ENCODE measurements at regions not wholly inside any gene's neighbourhood (a gene's known extent, or its start where the extent isn't known, plus 50 kb on each side); places are given as distances from the start of the nearest gene placed in this dataset.

GRCh38 chr2:240227538-240228428 lies 87.3 kb upstream of the OTOS start:
- H3K9me3 Mint-ChIP-seq = peaks cover 7 to 20% (median 17%) of the 10 kb centered on the region in 3 donors
- peaks cover 0 to 4% (median 0%) of the 10 kb centered on the region in 3 donors for H3K4me1 Mint-ChIP-seq
- peaks cover 21% of the 10 kb centered on the region for H3K27me3 Mint-ChIP-seq
- H3K27ac Mint-ChIP-seq = no peak overlapping the region
- H3K36me3 Mint-ChIP-seq = peaks cover 2% of the 10 kb centered on the region
- H3K4me3 Mint-ChIP-seq = no peak overlapping the region

GRCh38 chr2:240229005-240229404 lies 88.5 kb upstream of the OTOS start:
- Mint-ChIP-seq H3K4me3 (no peak overlapping the region), H3K27me3 (peaks cover 18% of the 10 kb centered on the region), H3K36me3 (peaks cover 2% of the 10 kb centered on the region), H3K27ac (no peak overlapping the region), H3K4me1 (peaks cover 0 to 4% (median 0%) of the 10 kb centered on the region in 3 donors), H3K9me3 (peaks cover 7 to 17% (median 16%) of the 10 kb centered on the region in 3 donors)

- H3K27ac Mint-ChIP-seq = no peak overlapping the region
- H3K4me1 Mint-ChIP-seq = peaks cover 0 to 4% (median 0%) of the 10 kb centered on the region in 3 donors
- peaks cover 13% of the 10 kb centered on the region for H3K27me3 Mint-ChIP-seq
- H3K9me3 Mint-ChIP-seq = peaks cover 7 to 17% (median 16%) of the 10 kb centered on the region in 3 donors
- H3K36me3 Mint-ChIP-seq = peaks cover 2% of the 10 kb centered on the region
- peak overlapping the region in 1 of 4 donors; percentile 34 for H3K4me3 Mint-ChIP-seq
These were observed 89.3 kb upstream of the OTOS start for GRCh38 chr2:240229603-240230235.

GRCh38 chr2:240230291-240230931 lies 90.0 kb upstream of the OTOS start:
- peaks cover 13% of the 10 kb centered on the region for H3K27me3 Mint-ChIP-seq
- no peak overlapping the region for H3K27ac Mint-ChIP-seq
- peak overlapping the region in 1 of 4 donors; percentile 68 for H3K4me3 Mint-ChIP-seq
- H3K9me3 Mint-ChIP-seq = peaks cover 7 to 17% (median 16%) of the 10 kb centered on the region in 3 donors
- H3K36me3 Mint-ChIP-seq = peaks cover 2% of the 10 kb centered on the region
- peaks cover 0 to 4% (median 0%) of the 10 kb centered on the region in 3 donors for H3K4me1 Mint-ChIP-seq

- Mint-ChIP-seq H3K27ac (peak overlapping the region in 1 of 3 donors; percentile 83), H3K27me3 (peaks cover 11% of the 10 kb centered on the region), H3K36me3 (peaks cover 2% of the 10 kb centered on the region), H3K9me3 (peaks cover 7 to 17% (median 13%) of the 10 kb centered on the region in 3 donors), H3K4me1 (peaks cover 0 to 4% (median 0%) of the 10 kb centered on the region in 3 donors), H3K4me3 (peak overlapping the region in 1 of 4 donors; percentile 37)
These were observed 91.4 kb upstream of the OTOS start for GRCh38 chr2:240231838-240232244.

- peaks cover 2% of the 10 kb centered on the region for H3K36me3 Mint-ChIP-seq
- peaks cover 0 to 4% (median 0%) of the 10 kb centered on the region in 3 donors for H3K4me1 Mint-ChIP-seq
- H3K9me3 Mint-ChIP-seq = peaks cover 7 to 17% (median 13%) of the 10 kb centered on the region in 3 donors
- H3K27ac Mint-ChIP-seq = no peak overlapping the region
- H3K27me3 Mint-ChIP-seq = peaks cover 11% of the 10 kb centered on the region
- H3K4me3 Mint-ChIP-seq = no peak overlapping the region
These were observed 91.9 kb upstream of the OTOS start for GRCh38 chr2:240232264-240232915.

- peaks cover 11% of the 10 kb centered on the region for H3K27me3 Mint-ChIP-seq
- peaks cover 7 to 16% (median 13%) of the 10 kb centered on the region in 3 donors for H3K9me3 Mint-ChIP-seq
- no peak overlapping the region for H3K27ac Mint-ChIP-seq
- peaks cover 0 to 4% (median 0%) of the 10 kb centered on the region in 3 donors for H3K4me1 Mint-ChIP-seq
- H3K4me3 Mint-ChIP-seq = no peak overlapping the region
- peaks cover 2% of the 10 kb centered on the region for H3K36me3 Mint-ChIP-seq
These were observed 92.8 kb upstream of the OTOS start for GRCh38 chr2:240232961-240233884.

GRCh38 chr2:240233885-240234502 lies 93.5 kb upstream of the OTOS start:
- H3K9me3 Mint-ChIP-seq = peaks cover 3 to 13% (median 11%) of the 10 kb centered on the region in 3 donors
- peaks cover 0 to 4% (median 0%) of the 10 kb centered on the region in 3 donors for H3K4me1 Mint-ChIP-seq
- H3K27me3 Mint-ChIP-seq = peaks cover 11% of the 10 kb centered on the region
- peaks cover 2% of the 10 kb centered on the region for H3K36me3 Mint-ChIP-seq
- H3K4me3 Mint-ChIP-seq = peak overlapping the region in 2 of 4 donors; percentile 60 to 63
- H3K27ac Mint-ChIP-seq = no peak overlapping the region

- no peaks in the 10 kb centered on the region for H3K36me3 Mint-ChIP-seq
- peaks cover 8% of the 10 kb centered on the region for H3K27me3 Mint-ChIP-seq
- H3K4me3 Mint-ChIP-seq = peak overlapping the region in 1 of 4 donors; percentile 60
- no peak overlapping the region for H3K27ac Mint-ChIP-seq
- peaks cover 3 to 8% (median 6%) of the 10 kb centered on the region in 3 donors for H3K9me3 Mint-ChIP-seq
- peaks cover 0 to 4% (median 0%) of the 10 kb centered on the region in 3 donors for H3K4me1 Mint-ChIP-seq
These were observed 94.1 kb upstream of the OTOS start for GRCh38 chr2:240234503-240234951.

- Mint-ChIP-seq H3K27ac (no peak overlapping the region), H3K9me3 (peaks cover under 1 to 2% (median under 1%) of the 10 kb centered on the region in 3 donors), H3K4me1 (peaks cover 0 to 2% (median 0%) of the 10 kb centered on the region in 3 donors), H3K4me3 (peak overlapping the region in 1 of 4 donors; percentile 66), H3K27me3 (peaks cover 2% of the 10 kb centered on the region), H3K36me3 (no peaks in the 10 kb centered on the region)
These were observed 94.8 kb upstream of the OTOS start for GRCh38 chr2:240235149-240235803.

GRCh38 chr2:240235811-240236210 lies 95.4 kb upstream of the OTOS start:
- H3K27me3 Mint-ChIP-seq = peaks cover 2% of the 10 kb centered on the region
- peak overlapping the region in 1 of 4 donors; percentile 66 for H3K4me3 Mint-ChIP-seq
- no peaks in the 10 kb centered on the region for H3K36me3 Mint-ChIP-seq
- no peak overlapping the region for H3K27ac Mint-ChIP-seq
- peaks cover 0 to 2% (median 2%) of the 10 kb centered on the region in 3 donors for H3K9me3 Mint-ChIP-seq
- H3K4me1 Mint-ChIP-seq = no peaks in the 10 kb centered on the region

GRCh38 chr2:240236217-240237111 lies 96.0 kb upstream of the OTOS start:
- Mint-ChIP-seq H3K27ac (no peak overlapping the region), H3K4me3 (no peak overlapping the region), H3K4me1 (no peaks in the 10 kb centered on the region), H3K27me3 (peaks cover 2% of the 10 kb centered on the region), H3K9me3 (peaks cover 0 to 2% (median 2%) of the 10 kb centered on the region in 3 donors), H3K36me3 (no peaks in the 10 kb centered on the region)
